Ishikawa (cell line): ENCODE measurements at regions not wholly inside any gene's neighbourhood (a gene's known extent, or its start where the extent isn't known, plus 50 kb on each side); places are given as distances from the start of the nearest gene placed in this dataset.

Experiments
- CEBPB ChIP-seq: IDR thresholded peaks from 2 replicates; pipeline ENCODE4 v1.6.1; 2012
- CREB1 ChIP-seq: IDR thresholded peaks from 2 replicates; pipeline ENCODE4 v1.6.1; 2012; ENCODE audit warnings: low read depth
- EGR1 ChIP-seq: IDR thresholded peaks from 2 replicates; pipeline ENCODE4 v1.6.1; 2012
- EP300 ChIP-seq: IDR thresholded peaks from 2 replicates; pipeline ENCODE4 v1.6.1; 2012; ENCODE audit warnings: borderline replicate concordance
- FOXM1 ChIP-seq: IDR thresholded peaks from 2 replicates; pipeline ENCODE4 v1.6.1; 2012; ENCODE audit warnings: low read depth, borderline replicate concordance
- NFIC ChIP-seq: IDR thresholded peaks from 2 replicates; pipeline ENCODE4 v1.6.1; 2012
- RAD21 ChIP-seq: IDR thresholded peaks from 2 replicates; pipeline ENCODE4 v1.6.1; 2012; ENCODE audit warnings: low read depth
- REST ChIP-seq: IDR thresholded peaks from 2 replicates; pipeline ENCODE4 v1.6.1; 2012; ENCODE audit warnings: low read depth, mild to moderate bottlenecking
- TAF1 ChIP-seq: IDR thresholded peaks from 2 replicates; pipeline ENCODE4 v1.6.1; 2012; ENCODE audit warnings: low read depth, mild to moderate bottlenecking
- TCF12 ChIP-seq: IDR thresholded peaks from 2 replicates; pipeline ENCODE4 v1.6.1; 2012; ENCODE audit warnings: low read depth
- TEAD4 ChIP-seq: IDR thresholded peaks from 2 replicates; pipeline ENCODE4 v1.6.1; 2012
- USF1 ChIP-seq: IDR thresholded peaks from 2 replicates; pipeline ENCODE4 v1.6.1; 2012
- YY1 ChIP-seq: IDR thresholded peaks from 2 replicates; pipeline ENCODE4 v1.6.1; 2012; ENCODE audit warnings: low read depth
- ZBTB7A ChIP-seq: IDR thresholded peaks from 2 replicates; pipeline ENCODE4 v1.6.1; 2012; ENCODE audit warnings: low read depth
- TF ChIP-seq, protein P1 (sequence below): IDR thresholded peaks from 2 replicates; pipeline ENCODE4 v1.6.1; 2012

DNA sequence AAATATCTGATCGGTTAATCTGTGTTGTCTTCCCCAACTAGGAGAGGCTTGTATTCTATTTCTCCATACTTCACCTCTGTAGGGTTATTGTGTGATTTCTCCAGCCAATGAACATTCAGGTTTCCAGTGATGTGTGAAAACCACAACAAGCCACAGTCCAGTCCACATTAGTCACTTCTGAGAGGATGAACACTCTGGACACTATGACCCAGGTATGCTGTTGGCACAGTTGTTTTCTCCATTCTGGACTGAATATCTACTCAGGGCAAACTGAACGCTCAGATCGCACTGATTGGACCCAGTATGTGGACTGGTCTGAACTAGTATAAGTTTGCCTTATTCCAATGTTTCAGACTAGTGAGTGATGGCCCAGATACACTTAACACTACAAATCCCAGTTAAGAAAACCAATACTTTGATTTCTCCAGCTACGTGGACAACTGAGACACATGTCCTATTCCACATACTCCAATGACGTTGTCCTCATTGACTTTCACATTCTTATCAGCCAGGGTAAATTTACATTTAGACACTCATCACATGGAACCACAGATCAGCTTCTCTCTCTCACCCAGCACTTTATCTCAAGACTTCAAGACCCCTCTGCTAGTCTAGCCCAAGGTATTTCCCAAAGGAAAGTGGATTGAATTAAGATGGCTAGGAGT, 587.4 kb upstream of the SGO1 start:
- TF ChIP-seq CEBPB = no peak
- no peak for TF ChIP-seq EP300
- no peak for TF ChIP-seq FOXM1
- no peak for TF ChIP-seq CREB1

GRCh38 chr3:20772869-20773268, 586.9 kb upstream of the SGO1 start:
- TF ChIP-seq CEBPB = no peak

DNA sequence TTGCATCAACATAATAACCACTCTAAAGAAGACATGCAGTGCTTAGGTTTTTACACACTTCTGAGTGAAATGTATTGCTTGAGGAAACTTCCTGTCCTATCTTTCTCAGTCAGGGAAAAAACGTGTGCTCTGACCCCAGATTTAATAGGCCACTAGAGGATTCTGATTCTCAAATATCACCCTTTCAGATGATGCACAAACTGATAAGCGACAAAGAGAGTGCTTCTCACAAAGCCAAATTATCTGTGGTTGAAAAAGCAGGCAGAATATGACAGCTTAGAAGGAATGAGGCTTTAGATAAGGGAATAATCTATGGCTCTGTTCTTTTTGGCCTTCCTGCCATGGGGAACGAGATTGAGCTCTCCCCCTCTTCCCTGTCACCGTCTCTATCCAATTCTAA, 583.4 kb upstream of the SGO1 start:
- no peak for TF ChIP-seq TAF1
- no peak for TF ChIP-seq TCF12
- TF ChIP-seq, protein P1, sequence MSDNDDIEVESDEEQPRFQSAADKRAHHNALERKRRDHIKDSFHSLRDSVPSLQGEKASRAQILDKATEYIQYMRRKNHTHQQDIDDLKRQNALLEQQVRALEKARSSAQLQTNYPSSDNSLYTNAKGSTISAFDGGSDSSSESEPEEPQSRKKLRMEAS = no peak
- no peak for TF ChIP-seq EGR1
- no peak for TF ChIP-seq REST
- TF ChIP-seq TEAD4 = no peak
- no peak for TF ChIP-seq CEBPB

GRCh38 chr3:20760981-20761380, 575.0 kb upstream of the SGO1 start:
- TF ChIP-seq EP300 (no peak), USF1 (no peak), TEAD4 (no peak), RAD21 (no peak), TCF12 (no peak), TAF1 (no peak), CREB1 (no peak), EGR1 (no peak), FOXM1 (no peak), REST (no peak), ZBTB7A (no peak), NFIC (no peak), CEBPB (no peak), YY1 (no peak)
- TF ChIP-seq, protein P1 = no peak

DNA sequence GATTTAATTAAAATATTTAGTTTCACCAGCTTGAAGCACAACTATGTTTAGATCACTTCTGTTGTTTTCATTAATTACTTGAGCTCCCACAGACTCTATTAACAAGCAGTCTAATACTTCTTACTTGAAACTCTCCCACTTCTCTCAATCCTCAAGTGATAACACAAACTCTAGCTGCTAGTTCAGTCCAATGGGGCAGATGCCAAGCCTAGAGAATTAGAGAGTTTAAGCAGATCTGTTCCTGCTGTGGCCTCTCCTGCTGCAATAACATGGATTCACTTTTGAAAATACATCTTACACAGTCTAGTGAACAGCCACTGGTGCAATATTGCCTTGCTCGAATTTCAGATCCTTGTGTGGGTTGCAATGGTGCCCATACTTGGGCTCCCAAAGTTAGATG, 566.4 kb upstream of the SGO1 start:
- TF ChIP-seq ZBTB7A (no peak), FOXM1 (no peak), CEBPB (no peak), TEAD4 (no peak), USF1 (no peak), CREB1 (no peak), YY1 (no peak), TCF12 (no peak), TAF1 (no peak), NFIC (no peak), EP300 (no peak), RAD21 (no peak)
- TF ChIP-seq, protein P1 = no peak

- TF ChIP-seq EP300 (no peak), TCF12 (no peak), CEBPB (no peak), RAD21 (no peak), REST (no peak), ZBTB7A (no peak), NFIC (no peak), CREB1 (no peak), YY1 (no peak), TEAD4 (no peak), EGR1 (no peak)
- TF ChIP-seq, protein P1 = no peak
Observed at GRCh38 chr3:20751296-20751695, 565.3 kb upstream of the SGO1 start.
